ENCODE measurements at regions not wholly inside any gene's neighbourhood (a gene's known extent, or its start where the extent isn't known, plus 50 kb on each side); places are given as distances from the start of the nearest gene placed in this dataset.

GRCh38 chr3:167166012-167166411 is 214.1 kb downstream of the ZBBX start:
- Histone ChIP-seq H3K4me3 (ENCODE audit: low read depth, low read length) (no peak overlapping the region), H3K36me3 (no peaks in the 10 kb centered on the region), H3K27me3 (no peaks in the 10 kb centered on the region), H3K9me3 (no peaks in the 10 kb centered on the region), H3K4me1 (no peaks in the 10 kb centered on the region)
- DNase-seq, result no peak
- TF ChIP-seq, protein P1, sequence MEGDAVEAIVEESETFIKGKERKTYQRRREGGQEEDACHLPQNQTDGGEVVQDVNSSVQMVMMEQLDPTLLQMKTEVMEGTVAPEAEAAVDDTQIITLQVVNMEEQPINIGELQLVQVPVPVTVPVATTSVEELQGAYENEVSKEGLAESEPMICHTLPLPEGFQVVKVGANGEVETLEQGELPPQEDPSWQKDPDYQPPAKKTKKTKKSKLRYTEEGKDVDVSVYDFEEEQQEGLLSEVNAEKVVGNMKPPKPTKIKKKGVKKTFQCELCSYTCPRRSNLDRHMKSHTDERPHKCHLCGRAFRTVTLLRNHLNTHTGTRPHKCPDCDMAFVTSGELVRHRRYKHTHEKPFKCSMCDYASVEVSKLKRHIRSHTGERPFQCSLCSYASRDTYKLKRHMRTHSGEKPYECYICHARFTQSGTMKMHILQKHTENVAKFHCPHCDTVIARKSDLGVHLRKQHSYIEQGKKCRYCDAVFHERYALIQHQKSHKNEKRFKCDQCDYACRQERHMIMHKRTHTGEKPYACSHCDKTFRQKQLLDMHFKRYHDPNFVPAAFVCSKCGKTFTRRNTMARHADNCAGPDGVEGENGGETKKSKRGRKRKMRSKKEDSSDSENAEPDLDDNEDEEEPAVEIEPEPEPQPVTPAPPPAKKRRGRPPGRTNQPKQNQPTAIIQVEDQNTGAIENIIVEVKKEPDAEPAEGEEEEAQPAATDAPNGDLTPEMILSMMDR (IDR thresholded peaks at IDR 0.05; ENCODE audit: low read depth, low read length), result no peak

DNA sequence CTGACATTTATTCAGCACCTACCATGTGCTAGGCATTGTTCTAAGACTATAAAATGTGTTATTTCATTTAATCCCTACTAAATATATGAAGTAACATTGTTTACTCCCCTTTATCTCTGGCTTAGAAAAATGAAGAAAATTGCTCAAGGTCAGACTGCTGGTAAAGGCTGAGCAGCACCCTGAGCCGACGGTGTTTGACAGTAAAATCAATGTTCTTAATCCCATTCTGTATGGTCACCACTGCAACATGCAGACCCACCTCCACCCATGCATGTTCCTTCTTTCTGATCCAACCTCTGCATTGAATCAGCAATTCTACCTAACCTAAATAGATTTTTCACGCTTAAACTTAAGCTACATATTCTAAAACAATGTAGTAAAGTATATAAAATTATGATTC is 216.5 kb downstream of the ZBBX start:
- Histone ChIP-seq H3K4me3 (ENCODE audit: low read depth, low read length) (no peak overlapping the region), H3K27me3 (no peaks in the 10 kb centered on the region), H3K9me3 (no peaks in the 10 kb centered on the region), H3K4me1 (no peaks in the 10 kb centered on the region), H3K36me3 (no peaks in the 10 kb centered on the region)
- TF ChIP-seq, protein P1 (IDR thresholded peaks at IDR 0.05; ENCODE audit: low read depth, low read length), result no peak
- DNase-seq, result no peak

- no peak for DNase-seq
- Histone ChIP-seq H3K36me3 (no peaks in the 10 kb centered on the region), H3K4me3 (ENCODE audit: low read depth, low read length) (no peak overlapping the region), H3K27me3 (no peaks in the 10 kb centered on the region), H3K4me1 (no peaks in the 10 kb centered on the region), H3K9me3 (no peaks in the 10 kb centered on the region)
- TF ChIP-seq, protein P1 (IDR thresholded peaks at IDR 0.05; ENCODE audit: low read depth, low read length), result no peak
These were observed 218.0 kb downstream of the ZBBX start for GRCh38 chr3:167162083-167162482.

DNA sequence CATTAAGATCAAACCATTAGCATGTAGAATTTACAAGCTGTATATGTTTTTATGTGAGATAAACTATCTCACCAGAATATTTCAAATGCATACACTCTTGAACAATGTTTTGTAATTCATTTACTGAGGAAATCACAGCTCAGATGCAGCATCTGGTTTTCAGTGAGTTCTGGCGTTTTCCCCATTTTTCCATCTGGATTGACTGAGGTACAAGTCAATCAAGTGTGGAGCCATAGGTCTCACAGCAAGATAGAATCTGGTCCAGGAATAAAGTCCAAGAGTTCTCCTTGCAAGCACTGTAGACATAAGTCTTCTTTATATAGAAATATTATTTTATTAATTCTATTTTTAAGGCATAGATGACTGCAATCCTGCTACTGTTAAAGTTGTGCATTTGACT is 219.3 kb downstream of the ZBBX start:
- TF ChIP-seq, protein P1 (IDR thresholded peaks at IDR 0.05; ENCODE audit: low read depth, low read length), result no peak
- H3K9me3 ChIP-seq, result no peaks in the 10 kb centered on the region

GRCh38 chr3:167151636-167152035 is 228.5 kb downstream of the ZBBX start:
- TF ChIP-seq, protein P1 (IDR thresholded peaks at IDR 0.05; ENCODE audit: low read depth, low read length), result no peak
- H3K36me3 ChIP-seq, result no peaks in the 10 kb centered on the region
- H3K27me3 ChIP-seq, result no peaks in the 10 kb centered on the region
- no peak for DNase-seq
- H3K4me1 ChIP-seq, result no peaks in the 10 kb centered on the region
- H3K9me3 ChIP-seq, result no peaks in the 10 kb centered on the region
- H3K4me3 ChIP-seq (ENCODE audit: low read depth, low read length), result no peak overlapping the region

More for the DNA sequence above, 219.3 kb downstream of the ZBBX start:
- Histone ChIP-seq H3K4me3 (ENCODE audit: low read depth, low read length) (no peak overlapping the region), H3K4me1 (no peaks in the 10 kb centered on the region), H3K36me3 (no peaks in the 10 kb centered on the region), H3K27me3 (no peaks in the 10 kb centered on the region)
- no peak for DNase-seq

DNA sequence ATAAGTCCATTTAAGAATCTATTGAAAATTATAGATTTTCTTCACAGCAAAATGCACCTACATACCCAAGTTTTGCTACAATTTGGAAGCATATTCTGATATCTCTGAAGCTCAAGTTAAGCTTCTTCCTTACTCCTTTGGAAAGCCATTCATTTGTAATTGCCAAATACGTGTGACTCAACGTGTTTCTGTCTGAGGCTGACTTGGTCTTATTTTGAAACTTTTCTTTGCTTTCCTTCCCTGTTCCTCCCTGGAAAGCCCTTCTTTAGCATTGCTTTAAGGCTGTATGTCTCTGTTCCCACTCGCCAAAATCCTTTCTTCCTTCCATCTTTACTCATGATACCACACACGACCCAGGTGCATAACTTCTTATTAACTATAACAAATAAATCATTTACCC is 232.0 kb downstream of the ZBBX start:
- Histone ChIP-seq H3K36me3 (no peaks in the 10 kb centered on the region), H3K4me3 (ENCODE audit: low read depth, low read length) (no peak overlapping the region), H3K27me3 (no peaks in the 10 kb centered on the region), H3K9me3 (no peaks in the 10 kb centered on the region), H3K4me1 (no peaks in the 10 kb centered on the region)
- TF ChIP-seq, protein P1 (IDR thresholded peaks at IDR 0.05; ENCODE audit: low read depth, low read length), result no peak
- DNase-seq, result no peak

Measured in BE2C (cell line).